PC-9 (cell line): ENCODE measurements at regions not wholly inside any gene's neighbourhood (a gene's known extent, or its start where the extent isn't known, plus 50 kb on each side); places are given as distances from the start of the nearest gene placed in this dataset.
"Not testable (repeated sequence)": the region's sequence is repeated elsewhere in the genome, so short reads cannot be mapped to it uniquely, and the experiment has no call there.

Experiments
- CTCF ChIP-seq: fragments of 200-600 bp; sonication (generic); conservative IDR thresholded peaks from 2 replicates; pipeline ENCODE4 v1.6.1; 2017; ENCODE audit warnings: mixed run types, antibody characterized with exemption, mild to moderate bottlenecking, moderate library complexity
- EZH2 ChIP-seq: fragments of 200-600 bp; sonication (generic); IDR thresholded peaks from 2 replicates; pipeline ENCODE4 v1.8.0; 2017; ENCODE audit warnings: antibody characterized with exemption, low read depth

GRCh38 chr10:64784451-64784850, 1263.2 kb downstream of the REEP3 start:
- not testable (repeated sequence) for TF ChIP-seq CTCF, EZH2
